ENCODE measurements at regions not wholly inside any gene's neighbourhood (a gene's known extent, or its start where the extent isn't known, plus 50 kb on each side); places are given as distances from the start of the nearest gene placed in this dataset.

- TF ChIP-seq CTCF (IDR thresholded peaks at IDR 0.05; ENCODE audit: insufficient read depth, low read length, poor library complexity, severe bottlenecking) (no peak), EZH2phosphoT487 (conservative IDR thresholded peaks at IDR 0.05; ENCODE audit: low read length) (no peak)
These were observed 176.3 kb upstream of the PRNP start for GRCh38 chr20:4509825-4510522.

All from SU-DHL-6 (cell line).